NT2/D1 (cell line): ENCODE measurements at regions not wholly inside any gene's neighbourhood (a gene's known extent, or its start where the extent isn't known, plus 50 kb on each side); places are given as distances from the start of the nearest gene placed in this dataset.

Experiments used
- SUZ12 ChIP-seq: IDR thresholded peaks from 2 replicates; pipeline ENCODE4 v1.6.1; 2011; ENCODE audit not compliant: insufficient read length, insufficient read depth; ENCODE audit errors: extremely low read depth
- YY1 ChIP-seq: IDR thresholded peaks from 2 replicates; pipeline ENCODE4 v1.6.1; 2011; ENCODE audit not compliant: insufficient read length, insufficient read depth
- ZNF274 ChIP-seq: IDR thresholded peaks from 2 replicates; pipeline ENCODE4 v1.6.1; 2011; ENCODE audit warnings: mild to moderate bottlenecking, low read depth, low read length

- TF ChIP-seq SUZ12 (no peak), ZNF274 (no peak), YY1 (no peak)
Measured at GRCh38 chr7:24152877-24153472, 131.0 kb upstream of the NPY start.
